Activated CD4-positive, alpha-beta T cell treated with anti-CD3 and anti-CD28 coated beads for 1 hour (primary cell): ENCODE measurements at regions not wholly inside any gene's neighbourhood (a gene's known extent, or its start where the extent isn't known, plus 50 kb on each side); places are given as distances from the start of the nearest gene placed in this dataset.
"Not testable (repeated sequence)": the region's sequence is repeated elsewhere in the genome, so short reads cannot be mapped to it uniquely, and the experiment has no call there.

Experiments used
- DNase-seq: peaks from one replicate; pipeline ENCODE4 v3.0.0-alpha.2; 2020

DNA sequence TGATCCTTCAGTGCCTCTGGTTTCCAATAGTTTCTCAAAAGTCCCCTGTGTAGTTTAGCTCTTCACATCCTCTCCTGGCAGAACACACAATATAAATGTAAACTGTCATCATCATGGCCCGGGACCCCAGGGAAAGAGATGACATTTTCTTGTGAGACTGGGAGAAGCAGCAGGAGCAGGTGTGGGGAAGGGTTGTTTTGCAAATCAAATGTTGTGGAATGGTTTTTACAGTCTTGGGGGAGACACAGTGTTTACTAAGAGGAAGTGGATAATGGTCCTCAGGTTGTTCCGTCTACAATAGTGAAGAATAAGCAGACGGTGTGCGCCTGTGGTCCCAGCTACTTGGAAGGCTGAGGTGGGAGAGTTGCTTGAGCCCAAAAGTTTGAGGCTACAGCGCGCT is 159.1 kb downstream of the SEC23IP start:
- no peak for DNase-seq

DNA sequence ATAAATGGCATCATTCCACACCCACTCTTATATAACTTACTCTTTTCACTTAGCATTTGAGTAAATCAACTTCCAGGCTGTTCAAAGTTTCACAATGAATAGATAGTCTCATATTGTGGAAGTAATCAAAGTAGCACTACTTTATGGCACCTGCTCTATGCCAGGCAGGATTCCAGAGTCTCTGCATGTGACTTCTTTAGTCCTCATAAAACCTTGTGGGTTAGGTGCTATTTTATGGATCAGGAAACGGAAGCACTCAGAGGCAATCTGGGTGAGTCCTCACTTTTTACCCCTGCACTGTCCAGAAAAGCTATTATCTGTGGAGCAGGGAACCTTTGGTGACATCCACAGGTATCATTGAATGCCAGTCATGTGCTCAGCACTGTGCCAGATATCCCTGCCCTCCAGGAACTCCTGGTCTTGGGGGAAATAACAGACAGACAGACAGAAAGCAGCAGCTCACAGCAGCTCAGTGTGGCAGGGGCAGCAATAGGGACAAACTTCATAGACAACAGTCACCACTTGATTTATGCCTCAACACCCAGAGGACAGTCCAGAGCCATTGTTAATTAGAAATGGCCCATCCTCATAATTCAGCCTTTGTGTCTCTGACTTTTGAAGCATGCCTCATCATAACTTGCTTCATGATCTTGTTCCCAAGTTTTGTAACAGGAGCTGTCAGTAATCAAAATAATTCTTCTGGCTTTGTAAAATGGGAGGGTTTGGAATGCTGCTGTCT is 160.6 kb downstream of the SEC23IP start:
- no peak for DNase-seq

DNA sequence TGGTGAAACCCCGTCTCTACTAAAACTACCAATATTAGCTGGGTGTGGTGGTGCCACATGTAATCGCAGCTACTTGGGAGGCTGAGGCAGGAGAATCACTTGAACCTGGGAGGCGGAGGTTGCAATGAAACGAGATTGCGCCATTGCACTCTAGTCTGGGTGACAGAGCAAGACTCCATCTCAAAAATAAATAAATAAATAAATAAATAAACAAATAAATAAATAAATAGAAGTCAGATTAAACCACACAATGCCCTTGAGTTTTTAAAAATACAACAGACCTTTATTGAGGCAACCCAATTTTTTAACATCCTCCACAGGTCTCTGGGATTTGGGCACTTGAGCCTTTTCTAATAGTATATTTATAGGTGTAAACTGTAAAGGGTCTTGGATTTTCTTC is 167.3 kb downstream of the SEC23IP start:
- DNase-seq: not testable (repeated sequence)

DNA sequence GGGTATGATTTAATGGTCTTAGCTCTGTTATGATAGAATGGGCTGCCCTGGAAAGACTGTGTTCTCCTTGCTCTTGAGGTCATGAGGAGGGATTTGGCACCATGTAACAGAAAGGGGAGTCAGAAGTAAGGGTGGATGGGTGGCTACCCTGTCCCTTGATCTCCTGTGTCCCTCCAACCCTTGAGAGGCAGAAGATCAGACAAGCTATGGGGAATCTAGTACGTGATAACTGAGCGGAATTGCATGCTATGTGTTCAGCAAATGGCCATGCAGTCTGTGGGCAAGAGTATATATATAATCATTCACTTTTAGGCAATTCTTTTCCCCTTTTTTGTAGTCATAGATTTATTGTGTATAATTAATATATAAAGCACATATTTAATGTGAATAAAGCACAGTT is 174.9 kb downstream of the SEC23IP start:
- no peak for DNase-seq

DNA sequence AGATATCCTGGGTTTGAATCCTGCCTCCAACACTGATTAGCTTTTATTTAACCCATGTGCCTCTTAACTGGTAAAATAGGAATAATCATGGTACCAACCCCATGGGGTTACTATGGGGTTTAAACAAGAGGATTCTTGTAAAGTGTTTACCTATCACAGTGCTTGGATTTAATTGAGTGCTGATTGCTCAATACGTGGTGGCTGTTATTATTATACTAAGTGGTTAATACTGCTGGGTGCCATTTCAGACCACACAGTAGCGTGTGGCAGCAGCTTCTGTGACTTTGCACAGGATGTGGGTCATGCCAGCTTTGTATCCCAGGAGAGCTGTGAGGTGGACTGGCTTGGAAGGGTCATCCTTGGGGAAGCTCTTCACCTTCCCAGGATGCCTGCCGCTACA is 177.2 kb downstream of the SEC23IP start:
- DNase-seq: no peak

DNA sequence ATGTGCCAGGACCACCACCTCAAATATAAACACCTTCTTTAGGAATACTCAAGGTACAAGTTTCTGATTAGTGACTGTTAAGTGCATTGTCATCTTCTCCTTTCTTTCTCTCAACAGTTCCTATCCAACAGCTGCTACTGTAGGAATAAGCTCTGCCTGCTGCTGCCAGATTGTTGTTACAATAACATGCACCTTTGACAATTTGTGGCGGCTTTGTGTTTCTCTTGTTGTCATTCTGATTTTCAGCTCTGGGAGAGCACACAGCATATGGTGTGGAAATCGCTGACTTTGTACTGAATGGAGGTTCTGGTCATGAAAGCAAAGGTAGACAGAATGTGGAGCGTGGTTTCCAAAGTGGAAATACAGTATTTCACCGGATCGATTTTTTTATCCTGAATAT is 182.8 kb downstream of the SEC23IP start:
- DNase-seq: no peak

DNA sequence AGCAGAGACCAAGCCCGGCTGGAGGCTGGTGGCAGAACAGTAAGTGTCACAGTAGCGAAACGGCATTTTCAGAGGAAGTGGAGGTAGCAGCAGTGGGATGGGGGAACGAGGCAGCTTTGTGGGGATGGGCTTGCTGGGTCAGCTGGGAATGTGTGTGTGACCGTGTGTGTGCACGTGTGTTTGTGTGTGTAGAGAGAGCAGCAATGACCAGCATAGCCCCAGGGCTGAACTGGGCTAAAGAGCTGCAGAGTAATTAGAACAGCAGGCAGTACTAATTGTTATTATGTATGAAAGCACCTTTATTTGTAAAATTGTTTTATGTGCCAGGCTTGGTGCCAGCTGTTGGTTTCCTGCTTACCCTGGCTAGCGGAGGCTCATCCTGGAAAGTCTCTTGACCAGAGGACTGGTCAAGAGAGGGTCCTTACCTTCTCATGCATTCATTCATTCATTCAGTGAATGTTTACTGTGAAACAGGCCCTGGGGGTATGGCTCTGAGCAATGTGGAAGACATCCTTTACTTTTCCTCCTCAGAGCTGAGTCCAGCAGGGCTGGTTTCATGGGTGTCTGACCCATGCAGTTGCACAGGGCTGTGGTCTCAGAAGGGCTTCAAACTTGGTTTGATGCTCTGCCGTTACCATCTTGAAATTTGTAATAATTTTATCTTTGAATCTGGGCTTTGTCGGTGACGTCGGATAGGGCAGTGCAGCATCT is 184.6 kb downstream of the SEC23IP start:
- DNase-seq: no peak

DNA sequence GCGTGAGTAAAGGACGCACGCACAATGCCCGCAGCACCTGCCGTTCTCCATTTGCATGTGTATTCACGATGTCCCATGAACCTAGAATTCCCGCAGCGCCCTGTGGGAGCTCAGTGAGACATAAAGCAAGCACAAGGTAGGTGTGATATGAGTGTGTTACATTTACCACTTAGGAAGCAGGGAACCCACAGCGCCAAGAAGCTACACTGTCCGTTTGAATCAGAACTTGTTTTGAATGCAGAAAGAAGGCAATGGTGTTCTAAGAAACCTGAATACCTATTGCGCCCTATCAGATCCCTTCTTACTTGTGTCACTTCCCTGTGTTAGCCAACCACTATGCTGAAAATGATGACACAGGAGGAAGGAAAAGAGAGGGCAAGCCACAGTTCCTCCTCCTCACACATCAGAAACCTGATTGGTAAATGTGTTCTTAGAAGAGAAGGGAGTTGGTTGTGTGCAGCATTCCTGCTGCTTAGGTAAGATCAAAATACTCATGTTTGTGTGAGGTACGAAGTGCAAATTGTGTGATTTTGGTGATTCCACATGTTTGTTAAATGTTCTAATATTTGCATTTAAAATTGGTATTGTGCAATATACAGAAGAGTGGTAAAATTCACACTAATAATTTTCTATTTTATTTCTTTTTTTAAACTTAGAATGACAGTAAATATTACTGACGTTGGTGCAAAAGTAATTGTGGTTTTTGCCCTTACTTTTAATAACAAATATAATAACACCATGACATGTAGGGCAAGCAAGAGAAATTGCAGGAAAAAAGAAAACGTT is 185.4 kb downstream of the SEC23IP start:
- no peak for DNase-seq

DNA sequence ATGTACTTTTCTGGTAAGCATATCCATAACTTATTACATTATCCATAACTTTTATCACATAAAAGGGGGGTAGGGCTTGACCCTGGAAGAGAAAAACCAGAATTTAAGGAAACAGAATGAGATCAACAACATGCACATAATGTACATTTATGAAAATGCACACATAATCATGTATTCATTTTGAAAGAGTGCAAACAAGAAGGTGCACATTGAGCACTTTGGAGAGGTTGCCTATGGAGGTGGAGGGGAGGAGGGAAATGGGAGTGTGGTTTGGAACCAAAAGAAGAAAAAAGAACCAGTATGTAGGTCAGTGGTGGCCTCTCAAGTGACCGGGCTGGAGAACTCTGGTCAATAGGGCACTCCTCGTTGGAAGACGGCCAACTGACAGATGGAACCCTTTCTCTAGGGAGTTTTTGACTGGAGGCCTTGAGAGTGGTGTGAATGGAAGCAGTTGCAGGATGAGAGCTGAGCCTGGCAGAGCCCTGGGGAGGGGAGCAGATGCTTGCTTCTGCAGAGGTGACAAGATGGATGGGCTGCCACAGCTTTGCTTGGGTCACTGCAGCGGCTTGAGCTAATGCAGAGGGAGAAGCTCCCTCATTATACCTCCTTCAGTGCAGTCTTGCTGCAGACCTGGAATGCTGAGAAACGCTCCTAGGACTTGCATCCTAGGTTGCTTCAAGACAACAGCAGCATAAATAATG is 192.7 kb downstream of the SEC23IP start:
- DNase-seq: no peak

DNA sequence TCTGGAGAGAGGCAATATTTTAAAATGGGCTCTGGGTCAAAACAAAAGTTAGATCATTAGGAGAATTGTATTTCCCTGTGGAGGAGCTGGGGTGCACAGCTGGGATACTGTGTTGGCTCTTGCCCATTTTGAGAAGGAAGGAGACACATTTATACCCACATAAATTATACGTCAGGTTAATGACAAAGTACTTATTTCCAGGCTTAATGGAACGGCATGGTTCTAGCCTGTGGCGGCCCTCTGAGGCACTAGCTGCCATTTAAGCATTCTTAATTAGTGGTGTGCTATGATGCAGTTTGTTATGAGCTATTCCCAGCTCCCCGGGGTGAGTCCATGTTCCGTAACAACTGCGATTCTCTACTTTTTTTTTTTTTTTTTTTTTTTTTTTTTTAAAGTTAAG is 193.5 kb downstream of the SEC23IP start:
- DNase-seq: no peak

DNA sequence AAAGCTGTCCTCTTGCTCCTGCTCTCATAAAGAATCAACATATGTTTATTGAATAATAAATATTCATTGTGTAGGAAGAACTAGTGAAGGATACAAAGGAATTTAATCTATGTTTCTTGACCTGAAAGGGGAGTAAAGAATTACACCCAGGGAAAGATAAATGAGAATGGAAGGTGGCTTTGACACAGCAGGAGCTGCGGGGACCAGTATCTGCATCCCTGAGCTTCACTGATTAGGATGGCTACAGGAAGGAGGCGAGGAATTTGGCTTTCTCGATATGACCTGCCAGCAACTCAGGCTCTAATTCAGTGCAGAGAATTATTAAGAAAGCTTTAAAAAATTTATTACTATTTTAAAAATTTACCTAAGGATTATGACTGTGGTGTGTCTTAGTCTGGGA is 194.6 kb downstream of the SEC23IP start:
- DNase-seq: no peak

DNA sequence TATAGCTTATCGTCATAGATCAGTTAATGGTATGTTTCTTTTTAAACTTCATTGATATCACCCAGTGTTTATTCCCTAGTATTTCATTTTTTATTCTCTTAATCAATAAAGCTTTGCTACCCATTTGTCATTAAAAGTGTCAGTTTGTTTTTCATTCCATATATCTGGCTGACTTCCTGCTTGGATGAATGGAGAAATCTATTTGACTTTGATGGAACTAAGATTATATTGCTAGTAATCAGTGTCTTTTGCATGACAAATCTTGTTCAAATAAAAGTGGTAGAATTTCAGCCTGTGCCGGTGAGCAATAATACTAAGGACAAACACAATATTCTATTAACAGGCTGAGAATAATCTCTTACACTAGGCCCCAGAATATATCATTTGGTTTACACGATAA is 203.3 kb downstream of the SEC23IP start:
- DNase-seq: no peak

DNA sequence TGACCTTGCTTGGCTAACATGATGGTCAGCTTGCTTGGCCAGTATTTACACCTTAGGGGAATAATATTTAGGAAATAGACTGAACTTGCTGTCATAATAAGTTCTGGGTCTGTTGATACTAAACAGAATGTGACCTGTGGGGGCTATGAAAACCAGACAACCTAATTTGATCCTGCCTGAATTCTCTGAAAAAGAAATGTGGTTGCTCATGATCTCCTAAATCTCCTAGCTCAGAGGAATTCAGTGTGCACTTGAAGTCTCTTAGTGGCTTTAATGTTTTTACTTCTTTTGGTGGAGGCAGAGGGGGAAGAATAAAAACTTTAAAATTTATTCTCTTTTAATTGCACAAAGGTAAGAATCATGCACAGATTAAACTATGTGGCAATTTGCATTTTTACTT is 205.2 kb downstream of the SEC23IP start:
- DNase-seq: no peak

DNA sequence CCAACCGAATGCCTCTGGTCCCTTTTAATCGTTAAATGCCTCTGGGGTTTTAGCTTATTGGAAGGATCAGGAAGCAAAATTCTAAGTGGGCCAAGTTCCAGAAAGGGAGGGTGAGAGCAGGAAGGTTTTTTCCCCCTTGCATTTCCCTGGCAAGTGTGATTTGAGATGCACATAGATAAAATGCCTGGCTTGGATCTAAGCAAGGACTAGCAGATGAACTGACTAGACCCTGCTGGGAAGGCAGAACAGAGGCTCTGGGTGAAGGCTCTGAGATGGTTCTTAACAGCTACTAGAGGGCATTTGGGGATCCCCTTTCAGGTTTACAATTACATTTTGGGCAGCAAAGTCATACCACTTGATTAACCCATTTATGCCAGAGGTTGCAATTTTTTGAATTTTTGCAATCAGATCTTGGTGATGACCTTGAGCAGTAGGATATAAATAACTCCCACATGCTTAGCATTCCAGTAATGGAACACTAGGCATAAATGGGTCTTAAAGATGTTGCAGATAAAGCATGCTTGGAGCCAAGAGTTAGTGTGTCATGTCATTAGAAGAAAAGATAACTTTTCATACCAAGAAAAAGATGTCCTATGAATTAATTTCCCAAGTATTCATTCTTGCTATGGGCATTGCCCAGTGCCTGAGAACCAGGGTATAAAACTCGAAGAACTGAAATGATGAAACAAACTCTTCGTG is 205.9 kb downstream of the SEC23IP start:
- DNase-seq: no peak

DNA sequence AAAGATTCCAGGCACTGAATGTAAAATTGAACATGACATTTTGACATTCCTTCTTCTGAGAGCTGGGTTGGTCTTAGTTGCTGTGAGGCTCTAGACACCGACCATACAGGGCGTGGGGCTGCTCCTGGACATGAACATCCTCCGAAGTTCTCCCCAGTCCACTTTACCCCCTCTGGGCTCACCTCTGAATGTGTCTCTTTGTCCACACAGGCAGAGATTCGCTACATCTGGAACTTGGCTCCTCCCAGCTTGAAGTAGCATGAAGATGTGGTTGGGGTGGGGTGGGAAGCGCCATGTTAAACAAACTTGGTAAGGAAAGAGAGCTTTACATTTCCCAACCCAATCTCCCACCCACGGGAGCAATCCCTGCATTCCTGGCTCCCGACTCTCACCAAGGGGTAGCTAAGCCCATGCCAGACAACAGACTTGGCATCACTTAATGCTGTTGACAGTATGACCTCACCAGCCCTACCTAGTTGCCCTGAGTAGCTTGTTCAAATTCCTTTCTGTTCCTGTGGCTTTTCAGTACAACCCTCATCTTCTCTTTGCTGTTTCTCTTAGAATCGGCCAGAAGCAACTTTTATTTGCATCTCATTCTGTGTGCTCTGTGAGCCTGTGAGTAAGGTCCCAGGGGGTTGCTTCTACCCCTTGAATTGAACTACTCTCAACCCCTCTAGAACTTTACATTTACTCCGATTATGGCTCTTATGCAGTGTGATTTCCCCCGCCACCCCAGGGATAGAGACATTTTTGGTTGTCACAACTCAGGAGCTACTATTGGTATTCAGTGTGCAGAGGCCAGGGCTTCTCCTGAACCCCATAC is 211.4 kb downstream of the SEC23IP start:
- DNase-seq: no peak

DNA sequence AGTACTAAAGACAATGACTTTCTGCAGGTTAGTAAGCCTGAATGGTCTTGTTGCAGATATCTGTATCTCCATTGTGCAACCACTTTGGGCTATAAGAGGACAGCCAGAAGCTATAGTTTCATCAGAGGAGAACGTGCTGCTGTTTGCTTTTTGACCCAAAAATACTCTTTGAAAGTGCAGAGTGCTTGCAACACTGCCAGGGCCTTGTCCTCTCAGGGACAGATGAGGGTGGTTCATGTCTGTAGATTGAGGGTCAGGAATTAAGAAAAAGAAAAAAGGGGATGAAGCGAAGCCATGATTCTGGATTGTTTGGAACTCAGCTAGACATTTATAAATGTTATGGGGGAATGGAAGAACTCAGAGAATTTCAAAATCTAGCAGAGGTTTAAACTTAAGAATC is 212.5 kb downstream of the SEC23IP start:
- no peak for DNase-seq

DNA sequence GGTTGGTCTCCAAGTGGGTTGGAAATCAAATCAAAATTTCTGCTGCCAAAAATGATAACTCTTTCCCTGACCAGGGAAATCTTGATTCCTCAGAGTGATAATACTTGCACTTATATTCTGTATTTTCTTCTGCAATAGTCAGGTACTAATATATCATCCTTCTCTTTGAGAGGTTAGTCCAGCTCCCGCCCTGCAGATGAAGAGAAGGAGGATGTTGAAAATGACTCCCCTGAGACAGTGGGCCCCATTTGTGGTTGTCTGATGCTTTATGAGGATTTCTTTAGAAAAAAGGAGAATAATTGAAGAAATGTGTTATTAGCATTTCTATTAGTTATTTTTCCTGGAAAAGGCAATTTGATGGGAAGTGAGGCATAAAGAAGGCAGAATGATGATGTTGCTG is 213.0 kb downstream of the SEC23IP start:
- no peak for DNase-seq

DNA sequence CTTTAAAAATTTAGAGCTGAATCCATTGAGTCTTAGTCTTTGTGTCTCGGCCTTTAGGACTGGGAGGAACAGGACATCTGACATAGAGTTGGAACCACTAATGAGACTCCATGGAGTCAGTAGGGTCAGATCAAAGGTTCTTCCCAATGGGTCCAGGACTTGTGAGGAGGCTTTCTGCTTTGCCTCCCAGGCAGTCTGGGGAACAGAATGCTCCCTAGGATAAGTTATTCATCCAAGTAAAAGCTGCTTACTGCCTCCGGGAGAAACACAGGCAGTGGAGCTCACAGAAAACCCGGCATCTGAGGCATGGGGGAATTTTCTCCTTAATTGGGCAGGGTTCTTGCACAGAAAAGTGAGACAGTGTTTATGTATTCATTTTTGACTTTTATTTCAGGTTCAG is 216.4 kb downstream of the SEC23IP start:
- no peak for DNase-seq

DNA sequence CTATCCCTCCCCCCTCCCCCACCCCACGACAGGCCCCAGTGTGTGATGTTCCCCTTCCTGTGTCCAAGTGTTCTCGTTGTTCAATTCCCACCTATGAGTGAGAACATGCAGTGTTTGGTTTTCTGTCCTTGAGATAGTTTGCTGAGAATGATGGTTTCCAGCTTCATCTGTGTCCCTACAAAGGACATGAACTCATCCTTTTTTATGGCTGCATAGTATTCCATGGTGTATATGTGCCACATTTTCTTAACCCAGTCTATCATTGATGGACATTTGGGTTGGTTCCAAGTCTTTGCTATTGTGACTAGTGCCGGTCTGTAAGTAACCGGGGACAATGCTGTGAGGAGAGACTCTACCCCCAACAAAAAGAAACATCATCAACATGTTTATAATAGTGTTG is 217.2 kb downstream of the SEC23IP start:
- DNase-seq: not testable (repeated sequence)

DNA sequence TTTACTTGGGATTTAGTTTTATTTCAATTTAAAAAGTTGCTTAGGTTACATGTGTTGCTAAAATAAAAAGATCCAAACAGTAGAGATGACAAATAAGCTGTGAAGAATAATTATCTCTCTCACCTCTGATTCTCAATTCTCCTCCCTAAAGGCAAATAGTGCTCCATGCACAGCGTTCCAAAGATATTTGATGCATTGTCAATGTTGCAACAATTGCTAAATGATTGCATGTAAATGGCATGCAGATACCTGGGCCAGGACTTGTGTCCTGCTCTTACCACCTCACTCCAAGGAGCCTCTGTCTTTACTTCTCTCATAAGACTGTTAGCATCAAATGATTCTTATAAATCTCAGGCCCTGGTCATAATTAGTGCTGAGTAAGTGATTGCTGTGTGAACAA is 217.7 kb downstream of the SEC23IP start:
- DNase-seq: no peak

DNA sequence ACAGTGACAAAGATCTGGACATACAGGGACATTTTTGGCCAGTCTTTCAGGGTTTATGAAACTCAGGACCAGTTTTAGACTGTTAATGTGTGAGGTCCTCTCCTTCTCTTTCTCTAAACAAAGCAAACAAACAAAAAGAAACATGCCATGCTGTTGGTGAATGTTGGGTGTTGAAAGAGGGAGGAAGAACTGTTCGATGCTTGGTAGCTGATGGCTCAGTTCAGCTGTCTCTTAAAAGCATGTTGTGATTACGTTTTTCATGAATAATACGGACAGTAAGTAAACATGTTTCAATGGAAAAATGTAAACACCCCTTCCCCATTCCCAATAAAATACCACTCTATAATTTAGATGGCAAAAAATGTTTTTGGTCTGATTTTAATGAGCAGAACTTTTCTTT is 219.1 kb downstream of the SEC23IP start:
- no peak for DNase-seq

DNA sequence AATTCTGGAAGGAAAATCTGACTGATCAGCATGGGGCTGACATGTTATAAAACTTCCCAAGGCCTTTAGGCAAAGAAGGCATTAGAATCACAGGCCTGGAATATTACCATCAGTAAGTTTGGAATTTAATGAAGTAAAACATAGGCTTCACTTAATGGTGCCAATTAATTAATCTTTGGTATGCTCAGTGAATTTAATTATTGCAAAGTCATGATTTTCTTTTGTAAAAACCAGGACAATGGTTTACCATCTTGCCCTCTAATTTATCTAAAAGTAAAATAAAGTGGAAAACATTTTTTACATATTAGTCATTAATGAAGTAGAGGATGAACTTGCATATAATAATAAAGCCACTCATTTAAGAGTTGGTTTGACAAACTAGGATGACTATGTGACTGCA is 220.3 kb downstream of the SEC23IP start:
- DNase-seq: no peak
